ENCODE measurements at regions not wholly inside any gene's neighbourhood (a gene's known extent, or its start where the extent isn't known, plus 50 kb on each side); places are given as distances from the start of the nearest gene placed in this dataset.
"Not testable (repeated sequence)": the region's sequence is repeated elsewhere in the genome, so short reads cannot be mapped to it uniquely, and the experiment has no call there.

- Histone ChIP-seq H3K4ac (ENCODE audit: low read depth, low read length) (no peak overlapping the region), H3K27me3 (ENCODE audit: insufficient read depth, low read length, poor library complexity) (no peaks in the 10 kb centered on the region), H3K79me2 (ENCODE audit: control insufficient read depth, insufficient read depth, low read length) (no peaks in the 10 kb centered on the region), H2BK120ac (ENCODE audit: low read depth, low read length) (no peak overlapping the region), H2AK5ac (ENCODE audit: low read length) (no peak overlapping the region), H3K4me3 (ENCODE audit: low read length) (no peak overlapping the region), H3K79me1 (ENCODE audit: low read length) (no peaks in the 10 kb centered on the region), H3K18ac (ENCODE audit: low read length) (no peak overlapping the region), H4K8ac (ENCODE audit: low read depth, low read length) (no peak overlapping the region), H3K56ac (ENCODE audit: low read length) (no peak overlapping the region), H3K9ac (ENCODE audit: low read length) (no peak overlapping the region), H3K36me3 (ENCODE audit: control insufficient read depth, insufficient read depth, low read length) (no peaks in the 10 kb centered on the region), H3K4me2 (ENCODE audit: low read length) (no peak overlapping the region), H2BK5ac (ENCODE audit: low read length) (no peak overlapping the region), H2BK15ac (replicated peaks; ENCODE audit: low read depth) (no peak overlapping the region), H3K27ac (ENCODE audit: low read depth, low read length) (no peak overlapping the region), H3K4me1 (ENCODE audit: control insufficient read depth, low read depth, low read length) (no peaks in the 10 kb centered on the region), H3K23ac (ENCODE audit: low read length) (no peak overlapping the region), H4K5ac (ENCODE audit: low read length) (no peak overlapping the region)
- no peak for DNase-seq
- WGBS (ENCODE audit: extremely low coverage, insufficient coverage, low lambda C conversion rate) = no CpG with 5 or more reads among the region's 3 CpGs
Measured at GRCh38 chr3:135582800-135583199, 382.7 kb upstream of the PPP2R3A start.

- Histone ChIP-seq H3K4me2 (ENCODE audit: low read length) (no peak overlapping the region), H3K36me3 (ENCODE audit: control insufficient read depth, insufficient read depth, low read length) (no peaks in the 10 kb centered on the region), H3K18ac (ENCODE audit: low read length) (no peak overlapping the region), H3K79me1 (ENCODE audit: low read length) (no peaks in the 10 kb centered on the region), H2BK120ac (ENCODE audit: low read depth, low read length) (no peak overlapping the region), H2BK15ac (replicated peaks; ENCODE audit: low read depth) (no peak overlapping the region), H2AK5ac (ENCODE audit: low read length) (no peak overlapping the region), H3K9ac (ENCODE audit: low read length) (no peak overlapping the region), H3K27me3 (ENCODE audit: insufficient read depth, low read length, poor library complexity) (no peaks in the 10 kb centered on the region), H4K5ac (ENCODE audit: low read length) (no peak overlapping the region), H3K4me3 (ENCODE audit: low read length) (no peak overlapping the region), H3K27ac (ENCODE audit: low read depth, low read length) (no peak overlapping the region), H3K4ac (ENCODE audit: low read depth, low read length) (no peak overlapping the region), H2BK5ac (ENCODE audit: low read length) (no peak overlapping the region), H3K56ac (ENCODE audit: low read length) (no peak overlapping the region), H4K8ac (ENCODE audit: low read depth, low read length) (no peak overlapping the region), H3K79me2 (ENCODE audit: control insufficient read depth, insufficient read depth, low read length) (no peaks in the 10 kb centered on the region), H3K4me1 (ENCODE audit: control insufficient read depth, low read depth, low read length) (no peaks in the 10 kb centered on the region), H3K23ac (ENCODE audit: low read length) (no peak overlapping the region)
- no CpG with 5 or more reads among the region's 2 CpGs for WGBS (ENCODE audit: extremely low coverage, insufficient coverage, low lambda C conversion rate)
- no peak for DNase-seq
Measured at GRCh38 chr3:135596563-135596962, 369.0 kb upstream of the PPP2R3A start.

- Histone ChIP-seq H4K5ac (ENCODE audit: low read length) (no peak overlapping the region), H3K4me2 (ENCODE audit: low read length) (no peak overlapping the region), H2BK15ac (replicated peaks; ENCODE audit: low read depth) (no peak overlapping the region), H3K56ac (ENCODE audit: low read length) (no peak overlapping the region), H3K27me3 (ENCODE audit: insufficient read depth, low read length, poor library complexity) (no peaks in the 10 kb centered on the region), H4K8ac (ENCODE audit: low read depth, low read length) (no peak overlapping the region), H3K27ac (ENCODE audit: low read depth, low read length) (no peak overlapping the region), H3K23ac (ENCODE audit: low read length) (no peak overlapping the region), H3K4ac (ENCODE audit: low read depth, low read length) (no peak overlapping the region), H2BK5ac (ENCODE audit: low read length) (no peak overlapping the region), H2BK120ac (ENCODE audit: low read depth, low read length) (no peak overlapping the region), H3K9ac (ENCODE audit: low read length) (no peak overlapping the region), H3K79me2 (ENCODE audit: control insufficient read depth, insufficient read depth, low read length) (no peaks in the 10 kb centered on the region), H3K4me3 (ENCODE audit: low read length) (no peak overlapping the region), H3K79me1 (ENCODE audit: low read length) (no peaks in the 10 kb centered on the region), H3K36me3 (ENCODE audit: control insufficient read depth, insufficient read depth, low read length) (no peaks in the 10 kb centered on the region), H3K18ac (ENCODE audit: low read length) (no peak overlapping the region), H3K4me1 (ENCODE audit: control insufficient read depth, low read depth, low read length) (no peaks in the 10 kb centered on the region), H2AK5ac (ENCODE audit: low read length) (no peak overlapping the region)
- WGBS (ENCODE audit: extremely low coverage, insufficient coverage, low lambda C conversion rate) = no CpG with 5 or more reads among the region's 2 CpGs
- no peak for DNase-seq
Measured at GRCh38 chr3:135597855-135598254, 367.7 kb upstream of the PPP2R3A start.

GRCh38 chr3:135598597-135598996, 366.9 kb upstream of the PPP2R3A start:
- H3K79me1 ChIP-seq (ENCODE audit: low read length) = no peaks in the 10 kb centered on the region
- H3K18ac ChIP-seq (ENCODE audit: low read length) = no peak overlapping the region
- no peaks in the 10 kb centered on the region for H3K36me3 ChIP-seq (ENCODE audit: control insufficient read depth, insufficient read depth, low read length)
- H2AK5ac ChIP-seq (ENCODE audit: low read length) = no peak overlapping the region
- H3K9ac ChIP-seq (ENCODE audit: low read length) = no peak overlapping the region
- DNase-seq = no peak
- no peaks in the 10 kb centered on the region for H3K27me3 ChIP-seq (ENCODE audit: insufficient read depth, low read length, poor library complexity)
- H3K4me1 ChIP-seq (ENCODE audit: control insufficient read depth, low read depth, low read length) = no peaks in the 10 kb centered on the region
- H3K79me2 ChIP-seq (ENCODE audit: control insufficient read depth, insufficient read depth, low read length) = no peaks in the 10 kb centered on the region
- no peak overlapping the region for H3K23ac ChIP-seq (ENCODE audit: low read length)
- H3K4ac ChIP-seq (ENCODE audit: low read depth, low read length) = no peak overlapping the region
- no peak overlapping the region for H3K27ac ChIP-seq (ENCODE audit: low read depth, low read length)
- no peak overlapping the region for H3K4me3 ChIP-seq (ENCODE audit: low read length)
- H2BK15ac ChIP-seq (replicated peaks; ENCODE audit: low read depth) = no peak overlapping the region
- no peak overlapping the region for H2BK5ac ChIP-seq (ENCODE audit: low read length)
- no peak overlapping the region for H2BK120ac ChIP-seq (ENCODE audit: low read depth, low read length)
- H3K4me2 ChIP-seq (ENCODE audit: low read length) = no peak overlapping the region
- H3K56ac ChIP-seq (ENCODE audit: low read length) = no peak overlapping the region
- H4K5ac ChIP-seq (ENCODE audit: low read length) = no peak overlapping the region
- H4K8ac ChIP-seq (ENCODE audit: low read depth, low read length) = no peak overlapping the region
- WGBS (ENCODE audit: extremely low coverage, insufficient coverage, low lambda C conversion rate) = no CpG with 5 or more reads among the region's 2 CpGs

- H3K27me3 ChIP-seq (ENCODE audit: insufficient read depth, low read length, poor library complexity); H3K23ac ChIP-seq (ENCODE audit: low read length); H3K4me2 ChIP-seq (ENCODE audit: low read length); H4K5ac ChIP-seq (ENCODE audit: low read length); H3K79me1 ChIP-seq (ENCODE audit: low read length); H2AK5ac ChIP-seq (ENCODE audit: low read length); H3K36me3 ChIP-seq (ENCODE audit: control insufficient read depth, insufficient read depth, low read length); H2BK120ac ChIP-seq (ENCODE audit: low read depth, low read length); H3K4me3 ChIP-seq (ENCODE audit: low read length); H3K27ac ChIP-seq (ENCODE audit: low read depth, low read length); H3K56ac ChIP-seq (ENCODE audit: low read length); H2BK15ac ChIP-seq (replicated peaks; ENCODE audit: low read depth); H3K79me2 ChIP-seq (ENCODE audit: control insufficient read depth, insufficient read depth, low read length); H3K18ac ChIP-seq (ENCODE audit: low read length); H3K4ac ChIP-seq (ENCODE audit: low read depth, low read length); H3K4me1 ChIP-seq (ENCODE audit: control insufficient read depth, low read depth, low read length); H4K8ac ChIP-seq (ENCODE audit: low read depth, low read length); DNase-seq; H3K9ac ChIP-seq (ENCODE audit: low read length); H2BK5ac ChIP-seq (ENCODE audit: low read length): not testable (repeated sequence)
- no CpG with 5 or more reads among the region's 10 CpGs for WGBS (ENCODE audit: extremely low coverage, insufficient coverage, low lambda C conversion rate)
Measured at GRCh38 chr3:135604512-135604911, 361.0 kb upstream of the PPP2R3A start.

GRCh38 chr3:135618123-135618522, 347.4 kb upstream of the PPP2R3A start:
- H2BK5ac ChIP-seq (ENCODE audit: low read length) = no peak overlapping the region
- no peak overlapping the region for H2BK120ac ChIP-seq (ENCODE audit: low read depth, low read length)
- DNase-seq = no peak
- H3K4me3 ChIP-seq (ENCODE audit: low read length) = no peak overlapping the region
- no peaks in the 10 kb centered on the region for H3K79me2 ChIP-seq (ENCODE audit: control insufficient read depth, insufficient read depth, low read length)
- H3K23ac ChIP-seq (ENCODE audit: low read length) = no peak overlapping the region
- H3K56ac ChIP-seq (ENCODE audit: low read length) = no peak overlapping the region
- H3K79me1 ChIP-seq (ENCODE audit: low read length) = no peaks in the 10 kb centered on the region
- no peak overlapping the region for H3K9ac ChIP-seq (ENCODE audit: low read length)
- no peak overlapping the region for H4K8ac ChIP-seq (ENCODE audit: low read depth, low read length)
- H3K27me3 ChIP-seq (ENCODE audit: insufficient read depth, low read length, poor library complexity) = no peaks in the 10 kb centered on the region
- no peak overlapping the region for H3K18ac ChIP-seq (ENCODE audit: low read length)
- no peaks in the 10 kb centered on the region for H3K4me1 ChIP-seq (ENCODE audit: control insufficient read depth, low read depth, low read length)
- H2AK5ac ChIP-seq (ENCODE audit: low read length) = no peak overlapping the region
- no peak overlapping the region for H4K5ac ChIP-seq (ENCODE audit: low read length)
- no peak overlapping the region for H3K27ac ChIP-seq (ENCODE audit: low read depth, low read length)
- H3K4ac ChIP-seq (ENCODE audit: low read depth, low read length) = no peak overlapping the region
- H3K36me3 ChIP-seq (ENCODE audit: control insufficient read depth, insufficient read depth, low read length) = no peaks in the 10 kb centered on the region
- H2BK15ac ChIP-seq (replicated peaks; ENCODE audit: low read depth) = no peak overlapping the region
- no CpG with 5 or more reads among the region's 4 CpGs for WGBS (ENCODE audit: extremely low coverage, insufficient coverage, low lambda C conversion rate)
- no peak overlapping the region for H3K4me2 ChIP-seq (ENCODE audit: low read length)

All from mesendoderm (in vitro differentiated cells).